ENCODE measurements at regions not wholly inside any gene's neighbourhood (a gene's known extent, or its start where the extent isn't known, plus 50 kb on each side); places are given as distances from the start of the nearest gene placed in this dataset.

- no peak for ATAC-seq
- DNase-seq: no peak
- intact Hi-C loops (cut with micrococcal nuclease): no loop called here
These were observed 632.0 kb downstream of the SLITRK5 start for GRCh38 chr13:88303157-88303556.

GRCh38 chr13:88303605-88304004 is 632.4 kb downstream of the SLITRK5 start:
- no peak for DNase-seq
- ATAC-seq: no peak

GRCh38 chr13:88314496-88314895 is 643.3 kb downstream of the SLITRK5 start:
- DNase-seq (no peak), ATAC-seq (no peak)
- intact Hi-C loops (cut with micrococcal nuclease): no loop called here

More at GRCh38 chr13:88303605-88304004, 632.4 kb downstream of the SLITRK5 start:
- intact Hi-C loops (cut with micrococcal nuclease): no loop called here

DNA sequence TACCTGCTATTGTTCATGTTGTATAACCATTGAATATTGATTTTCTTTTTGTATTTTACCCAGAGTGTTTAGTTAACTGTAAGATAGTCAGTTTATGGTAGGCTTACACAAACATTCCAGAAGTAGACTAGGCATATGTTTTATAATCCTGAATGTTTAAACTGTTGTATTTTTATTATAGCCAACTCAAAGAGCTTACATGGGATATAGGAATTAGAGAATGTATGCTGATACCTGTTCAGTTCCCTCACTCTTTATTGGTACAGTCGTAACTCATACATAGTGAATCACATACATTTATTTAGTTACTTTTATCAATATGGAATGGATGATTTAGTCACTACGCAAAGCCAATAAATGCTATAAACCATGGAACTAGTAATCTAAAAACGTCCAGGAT is 657.9 kb downstream of the SLITRK5 start:
- no peak for ATAC-seq

GRCh38 chr13:88339271-88339741 is 668.1 kb downstream of the SLITRK5 start:
- intact Hi-C loops (cut with micrococcal nuclease): no loop called here
- DNase-seq: no peak
- no peak for ATAC-seq

More for the DNA sequence above, 657.9 kb downstream of the SLITRK5 start:
- intact Hi-C loops (cut with micrococcal nuclease): no loop called here
- no peak for DNase-seq

- DNase-seq (no peak), ATAC-seq (no peak)
- intact Hi-C loops (cut with micrococcal nuclease): no loop called here
These were observed 674.1 kb downstream of the SLITRK5 start for GRCh38 chr13:88345171-88345847.

DNA sequence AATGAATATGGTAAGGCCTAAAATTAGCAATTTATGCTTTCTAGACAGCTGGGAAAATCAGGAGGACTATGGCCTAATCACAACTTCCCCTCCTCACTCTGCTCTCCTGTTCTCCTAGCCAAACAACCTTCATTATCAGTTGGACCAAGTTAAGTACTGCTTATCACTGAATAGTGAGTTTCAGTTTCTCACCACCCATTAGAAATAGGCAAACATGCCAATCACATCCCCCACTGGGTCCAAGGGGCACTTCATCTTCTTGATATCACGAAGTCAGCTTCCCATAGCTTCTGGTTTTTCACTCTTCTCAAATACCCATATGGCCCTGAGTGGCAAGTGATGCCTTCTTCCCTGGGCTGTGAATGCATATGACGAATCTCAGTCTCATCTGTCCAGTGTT is 689.6 kb downstream of the SLITRK5 start:
- ATAC-seq: no peak
- intact Hi-C loops (cut with micrococcal nuclease): no loop called here
- no peak for DNase-seq

GRCh38 chr13:88369866-88370265 is 698.7 kb downstream of the SLITRK5 start:
- intact Hi-C loops (cut with micrococcal nuclease): no loop called here
- ATAC-seq (no peak), DNase-seq (no peak)

GRCh38 chr13:88376760-88377388 is 705.7 kb downstream of the SLITRK5 start:
- intact Hi-C loops (cut with micrococcal nuclease): no loop called here
- DNase-seq (no peak), ATAC-seq (no peak)

GRCh38 chr13:88377852-88378251 is 706.7 kb downstream of the SLITRK5 start:
- intact Hi-C loops (cut with micrococcal nuclease): no loop called here
- ATAC-seq (no peak), DNase-seq (no peak)

DNA sequence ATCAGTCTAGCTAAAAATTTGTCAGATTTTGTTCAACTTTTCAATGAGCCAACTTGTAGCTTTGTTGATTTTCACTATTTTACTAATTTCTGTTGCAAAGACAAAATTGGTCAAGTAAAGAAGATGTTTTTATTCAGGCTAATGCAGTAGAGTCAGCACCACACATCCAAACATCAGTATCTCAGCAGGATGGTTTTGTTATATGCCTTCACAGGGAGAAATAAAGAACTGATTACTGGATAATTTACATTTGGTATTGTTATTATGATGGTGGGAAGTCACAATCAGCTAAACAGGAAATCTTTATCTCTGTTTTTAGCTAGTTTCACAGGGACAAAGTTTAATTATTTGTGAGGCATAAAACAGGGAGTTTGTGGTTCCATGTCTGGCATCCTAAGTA is 713.4 kb downstream of the SLITRK5 start:
- DNase-seq (no peak), ATAC-seq (no peak)
- intact Hi-C loops (cut with micrococcal nuclease): no loop called here

- DNase-seq (no peak), ATAC-seq (no peak)
These were observed 724.6 kb downstream of the SLITRK5 start for GRCh38 chr13:88395804-88396203.

DNA sequence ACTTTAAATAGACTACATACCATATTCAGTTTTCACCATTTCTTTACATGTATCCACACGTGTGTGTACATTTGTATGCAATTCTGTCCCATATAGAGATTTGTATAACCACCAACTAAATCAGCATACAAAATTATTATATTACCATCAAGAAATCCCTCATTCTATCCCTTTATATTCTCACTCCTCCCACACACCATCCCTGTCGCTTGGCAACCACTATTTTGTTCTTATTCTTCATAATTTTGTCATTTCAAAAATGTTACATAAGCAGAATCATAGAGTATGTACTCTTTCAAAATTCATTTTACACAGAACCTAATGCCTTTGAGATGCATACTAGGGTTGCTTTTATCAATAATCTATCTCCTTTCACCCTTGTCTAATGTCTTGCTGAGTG is 740.5 kb downstream of the SLITRK5 start:
- intact Hi-C loops (cut with micrococcal nuclease): no loop called here
- ATAC-seq (no peak), DNase-seq (no peak)

More at GRCh38 chr13:88395804-88396203, 724.6 kb downstream of the SLITRK5 start:
- intact Hi-C loops (cut with micrococcal nuclease): no loop called here

- DNase-seq: no peak
- ATAC-seq: no peak
- intact Hi-C loops (cut with micrococcal nuclease): no loop called here
These were observed 746.6 kb downstream of the SLITRK5 start for GRCh38 chr13:88417801-88418200.

- DNase-seq: no peak
- intact Hi-C loops (cut with micrococcal nuclease): no loop called here
- ATAC-seq: no peak
These were observed 753.3 kb downstream of the SLITRK5 start for GRCh38 chr13:88424463-88424862.

DNA sequence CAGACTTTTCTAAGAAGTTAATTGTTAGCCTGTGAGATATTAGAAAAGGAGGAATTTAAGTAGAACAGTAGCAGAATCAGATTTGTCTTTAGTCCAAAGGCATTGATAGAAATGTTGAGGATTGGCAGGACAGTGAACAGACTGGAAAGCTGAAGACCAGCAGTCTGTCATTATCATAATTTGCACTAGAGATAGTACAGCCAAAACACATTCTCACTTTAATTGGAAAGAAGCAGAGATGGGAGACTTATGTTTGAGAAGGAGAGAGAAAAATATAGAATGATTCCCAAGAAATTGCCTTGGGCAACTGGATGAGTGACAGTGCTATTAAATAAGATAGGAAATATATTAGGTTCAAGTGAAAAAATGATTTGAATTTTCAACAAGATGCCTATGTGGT is 755.5 kb downstream of the SLITRK5 start:
- intact Hi-C loops (cut with micrococcal nuclease): no loop called here
- no peak for ATAC-seq
- DNase-seq: no peak

DNA sequence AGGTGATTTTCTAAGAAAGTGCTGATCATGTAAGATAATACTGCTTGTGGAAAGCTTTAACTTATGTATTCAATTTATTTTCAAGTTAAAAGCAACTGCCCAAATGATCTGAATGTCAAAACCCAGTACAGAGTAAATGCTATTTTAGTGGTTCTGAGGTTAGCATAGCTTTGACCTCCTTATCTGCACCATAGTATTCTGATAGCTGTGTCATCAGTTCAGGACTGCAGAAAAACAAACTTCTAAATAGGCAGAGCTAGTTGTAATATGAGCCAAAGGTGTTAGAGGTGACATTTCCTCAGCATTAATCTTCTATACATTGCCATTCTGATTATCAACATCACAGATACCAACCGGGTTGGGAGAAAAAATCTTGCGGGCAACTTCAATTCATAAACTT is 758.7 kb downstream of the SLITRK5 start:
- intact Hi-C loops (cut with micrococcal nuclease): no loop called here
- ATAC-seq (no peak), DNase-seq (no peak)

- ATAC-seq: no peak
- DNase-seq: no peak
- intact Hi-C loops (cut with micrococcal nuclease): no loop called here
These were observed 763.8 kb downstream of the SLITRK5 start for GRCh38 chr13:88434953-88435352.

- ATAC-seq (no peak), DNase-seq (no peak)
- intact Hi-C loops (cut with micrococcal nuclease): no loop called here
These were observed 765.8 kb downstream of the SLITRK5 start for GRCh38 chr13:88436974-88437373.

- ATAC-seq (no peak), DNase-seq (no peak)
- intact Hi-C loops (cut with micrococcal nuclease): no loop called here
These were observed 779.3 kb downstream of the SLITRK5 start for GRCh38 chr13:88450515-88450914.

DNA sequence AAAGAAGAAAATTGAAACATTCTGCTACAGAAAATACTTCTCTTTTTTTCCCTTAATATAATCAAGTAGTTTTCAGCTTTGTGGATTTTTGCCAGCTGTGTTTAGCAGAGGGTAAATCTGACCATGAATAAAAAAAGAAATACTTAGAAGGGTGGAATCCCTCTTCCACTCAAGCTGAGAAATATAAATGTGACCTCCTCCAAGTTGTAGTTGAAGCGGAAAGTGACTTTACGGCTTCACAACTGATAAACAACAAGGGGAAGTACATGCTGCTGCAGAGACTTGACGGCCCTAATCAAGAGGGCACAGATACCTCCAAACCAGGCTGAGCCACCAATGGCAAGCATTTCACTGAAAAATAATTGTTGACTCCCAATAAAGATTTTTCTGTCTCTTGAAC is 785.0 kb downstream of the SLITRK5 start:
- ATAC-seq: no peak
- intact Hi-C loops (cut with micrococcal nuclease): no loop called here

More for the DNA sequence above, 785.0 kb downstream of the SLITRK5 start:
- no peak for DNase-seq
